Aorta (tissue), 5 donors: ENCODE measurements at regions not wholly inside any gene's neighbourhood (a gene's known extent, or its start where the extent isn't known, plus 50 kb on each side); places are given as distances from the start of the nearest gene placed in this dataset.
"Not testable (repeated sequence)": the region's sequence is repeated elsewhere in the genome, so short reads cannot be mapped to it uniquely, and the experiment has no call there.

Experiments used
- ATAC-seq: fragments of 200-7000 bp; cut with Tn5 transposase; one replicate; pipeline ENCODE4 v1.9.1; 2022; ENCODE audit warnings: moderate library complexity; ENCODE audit not compliant: low FRiP score
- DNase-seq, 2 donors: peaks; one replicate each; pipeline ENCODE4 v3.0.0-alpha.2; 2020
- H3K27ac ChIP-seq, 2 donors: one replicate each; pipeline ENCODE4 v1.5.1; 2013; ENCODE audit warnings: low read length in 2 of 2, mild to moderate bottlenecking in 2 of 2, moderate library complexity in 2 of 2, control low read depth in 1 of 2, inconsistent platforms in 1 of 2, low read depth in 1 of 2
- H3K27me3 ChIP-seq, 2 donors: one replicate each; pipeline ENCODE4 v1.6.1; 2013; ENCODE audit warnings: control low read depth in 1 of 2, low read length in 1 of 2, mild to moderate bottlenecking in 1 of 2, moderate library complexity in 1 of 2; ENCODE audit not compliant: insufficient read depth in 2 of 2, control insufficient read depth in 1 of 2
- H3K36me3 ChIP-seq, 2 donors: one replicate each; pipeline ENCODE4 v1.6.1; 2013; ENCODE audit warnings: control low read depth in 1 of 2, low read length in 1 of 2, mild to moderate bottlenecking in 1 of 2; ENCODE audit not compliant: insufficient read depth in 2 of 2, control insufficient read depth in 1 of 2
- H3K4me1 ChIP-seq, 2 donors: one replicate each; pipeline ENCODE4 v1.6.1; 2013; ENCODE audit warnings: low read length in 2 of 2, control low read depth in 1 of 2, mild to moderate bottlenecking in 1 of 2, moderate library complexity in 1 of 2; ENCODE audit not compliant: insufficient read depth in 2 of 2, control insufficient read depth in 1 of 2
- H3K4me3 ChIP-seq, 2 donors: one replicate each; pipeline ENCODE4 v1.5.1; 2013; ENCODE audit warnings: low read length in 2 of 2, control low read depth in 1 of 2, mild to moderate bottlenecking in 1 of 2
- H3K9me3 ChIP-seq: one replicate; pipeline ENCODE4 v1.6.1; 2013; ENCODE audit warnings: mild to moderate bottlenecking, low read length; ENCODE audit not compliant: control insufficient read depth
- WGBS, 2 donors: extraction: QIAGEN DNeasy Blood & Tissue Kit; methylation state at CpG; one replicate each; pipeline ENCODE4 v1.1.7; 2013; 5-methylcytosine and 5-hydroxymethylcytosine counted together
- intact Hi-C, 2 donors: fragments of 100-400 bp; cut with DNase I; formaldehyde crosslinking; loops; one replicate each; pipeline versions ENCODE4 v1.14.2 to v1.15.0; 2022
- donor health status: healthy with polysubstance abuse.
- donor health status: Bipolar disorder and iron deficiency.
- donor health status: DM: no; HTN: no; CAD: no.
- donor health status: DM: no; HTN: no; CAD: no.
- donor health status: DM: yes; HTN: yes; CAD: no.

GRCh38 chr9:13436591-13436990 is 157.1 kb upstream of the MPDZ start:
- no peaks in the 10 kb centered on the region for H3K27me3 ChIP-seq
- H3K27ac ChIP-seq, result no peak overlapping the region
- no peaks in the 10 kb centered on the region for H3K36me3 ChIP-seq
- 68 to 87% methylated on average over 1 of the region's 1 CpG for WGBS, 2 donors
- DNase-seq (no peak), ATAC-seq (no peak)
- H3K9me3 ChIP-seq, result no peaks in the 10 kb centered on the region
- no peaks in the 10 kb centered on the region for H3K4me1 ChIP-seq
- intact Hi-C loops, result no loop called here
- H3K4me3 ChIP-seq, result no peak overlapping the region

- H3K4me3 ChIP-seq, H3K4me1 ChIP-seq, H3K27me3 ChIP-seq, intact Hi-C loops, ATAC-seq, H3K27ac ChIP-seq, DNase-seq, H3K36me3 ChIP-seq, H3K9me3 ChIP-seq: not testable (repeated sequence)
- WGBS, 2 donors, result 97 to 99% methylated on average over 4 of the region's 4 CpGs
These were observed 154.0 kb upstream of the MPDZ start for GRCh38 chr9:13433453-13433852.

- no peak overlapping the region for H3K27ac ChIP-seq
- H3K9me3 ChIP-seq, result no peaks in the 10 kb centered on the region
- no peaks in the 10 kb centered on the region for H3K36me3 ChIP-seq
- ATAC-seq, result no peak
- intact Hi-C loops, result no loop called here
- 91 to 100% methylated on average over 1 of the region's 1 CpG for WGBS, 2 donors
- no peak for DNase-seq
- no peaks in the 10 kb centered on the region for H3K4me1 ChIP-seq
- H3K4me3 ChIP-seq, result no peak overlapping the region
- no peaks in the 10 kb centered on the region for H3K27me3 ChIP-seq
These were observed 153.4 kb upstream of the MPDZ start for GRCh38 chr9:13432904-13433303.

GRCh38 chr9:13431692-13432091 is 152.2 kb upstream of the MPDZ start:
- Histone ChIP-seq H3K9me3 (no peaks in the 10 kb centered on the region), H3K4me1 (no peaks in the 10 kb centered on the region), H3K4me3 (no peak overlapping the region), H3K27ac (no peak overlapping the region), H3K27me3 (no peaks in the 10 kb centered on the region), H3K36me3 (no peaks in the 10 kb centered on the region)
- ATAC-seq (no peak), DNase-seq (no peak)
- WGBS, 2 donors, result 92 to 97% methylated on average over 2 of the region's 2 CpGs
- intact Hi-C loops, result no loop called here

- H3K27me3 ChIP-seq, result no peaks in the 10 kb centered on the region
- intact Hi-C loops, result no loop called here
- H3K9me3 ChIP-seq, result no peaks in the 10 kb centered on the region
- no peak overlapping the region for H3K27ac ChIP-seq
- no peaks in the 10 kb centered on the region for H3K36me3 ChIP-seq
- DNase-seq (no peak), ATAC-seq (no peak)
- H3K4me1 ChIP-seq, result no peaks in the 10 kb centered on the region
- H3K4me3 ChIP-seq, result no peak overlapping the region
- 91 to 94% methylated on average over 6 of the region's 6 CpGs for WGBS, 2 donors
These were observed 151.7 kb upstream of the MPDZ start for GRCh38 chr9:13431222-13431536.

- Histone ChIP-seq H3K4me1 (no peaks in the 10 kb centered on the region), H3K9me3 (no peaks in the 10 kb centered on the region), H3K4me3 (no peak overlapping the region), H3K36me3 (no peaks in the 10 kb centered on the region), H3K27ac (no peak overlapping the region), H3K27me3 (no peaks in the 10 kb centered on the region)
- no peak for DNase-seq
- no peak for ATAC-seq
- intact Hi-C loops, result no loop called here
- WGBS, 2 donors, result 82% methylated on average over 11 of the region's 11 CpGs
These were observed 151.1 kb upstream of the MPDZ start for GRCh38 chr9:13430368-13431221.

GRCh38 chr9:13429301-13430190 is 150.1 kb upstream of the MPDZ start:
- no peak for ATAC-seq
- no peaks in the 10 kb centered on the region for H3K27me3 ChIP-seq
- no peaks in the 10 kb centered on the region for H3K4me1 ChIP-seq
- 91 to 92% methylated on average over 13 of the region's 13 CpGs for WGBS, 2 donors
- H3K27ac ChIP-seq, result no peak overlapping the region
- intact Hi-C loops, result loop anchor here (5.0 kb wide), 2 partner anchors 77 to 923 kb away; no protein-coding TSS in a partner anchor
- H3K4me3 ChIP-seq, result no peak overlapping the region
- no peaks in the 10 kb centered on the region for H3K36me3 ChIP-seq
- no peak for DNase-seq
- H3K9me3 ChIP-seq, result no peaks in the 10 kb centered on the region

GRCh38 chr9:13428766-13429165 is 149.3 kb upstream of the MPDZ start:
- 50 to 60% methylated on average over 4 of the region's 4 CpGs for WGBS, 2 donors
- no peak overlapping the region for H3K4me3 ChIP-seq
- H3K9me3 ChIP-seq, result no peaks in the 10 kb centered on the region
- no peaks in the 10 kb centered on the region for H3K27me3 ChIP-seq
- no peaks in the 10 kb centered on the region for H3K4me1 ChIP-seq
- no peaks in the 10 kb centered on the region for H3K36me3 ChIP-seq
- H3K27ac ChIP-seq, result no peak overlapping the region
- DNase-seq (no peak), ATAC-seq (no peak)
- intact Hi-C loops, result loop anchor here (5.0 kb wide), 2 partner anchors 76 to 924 kb away; no protein-coding TSS in a partner anchor
